ENCODE measurements at regions not wholly inside any gene's neighbourhood (a gene's known extent, or its start where the extent isn't known, plus 50 kb on each side); places are given as distances from the start of the nearest gene placed in this dataset.

- H2AFZ ChIP-seq (ENCODE audit: low read depth, low read length, poor library complexity, severe bottlenecking) = no peak overlapping the region
- no peaks in the 10 kb centered on the region for H3K9me3 ChIP-seq (ENCODE audit: control insufficient read depth in 1 of 2, insufficient read depth in 1 of 2, low read depth in 1 of 2, low read length in 2 of 2)
- no peak overlapping the region for H3K4me3 ChIP-seq (replicated peaks in 1 of 2; ENCODE audit: low read depth in 1 of 2, low read length in 2 of 2)
- POLR2A ChIA-PET = no interaction called here
- no peaks in the 10 kb centered on the region for H3K36me3 ChIP-seq (ENCODE audit: control insufficient read depth in 1 of 2, insufficient read depth in 2 of 2, low read length in 2 of 2)
- no peaks in the 10 kb centered on the region for H3K79me2 ChIP-seq (ENCODE audit: insufficient read depth, low read length)
- CTCF ChIA-PET = no interaction called here
- H3K4me1 ChIP-seq (ENCODE audit: control insufficient read depth in 1 of 2, insufficient read depth in 2 of 2, low read length in 2 of 2) = no peaks in the 10 kb centered on the region
- BruUV-seq (replicated peaks) = no TSS peak
- TF ChIP-seq SP1 (IDR thresholded peaks at IDR 0.05; ENCODE audit: low read depth) (no peak), POLR2A (IDR thresholded peaks at IDR 0.05; ENCODE audit: borderline replicate concordance, extremely low read depth, insufficient read depth, insufficient read length) (no peak), ZFX (IDR thresholded peaks at IDR 0.05) (no peak), CBX3 (IDR thresholded peaks at IDR 0.05; ENCODE audit: low read depth) (no peak), ZBTB33 (IDR thresholded peaks at IDR 0.05; ENCODE audit: extremely low read depth, insufficient replicate concordance, low read length) (no peak), CEBPB (IDR thresholded peaks at IDR 0.05; ENCODE audit: low read depth) (no peak), MAX (IDR thresholded peaks at IDR 0.05) (no peak), SIN3A (IDR thresholded peaks at IDR 0.05; ENCODE audit: low read depth) (no peak), JUND (IDR thresholded peaks at IDR 0.05) (no peak), EZH2phosphoT487 (IDR thresholded peaks at IDR 0.05; ENCODE audit: borderline replicate concordance) (no peak), RAD21 (IDR thresholded peaks at IDR 0.05; ENCODE audit: low read depth) (no peak), FOSL1 (IDR thresholded peaks at IDR 0.05; ENCODE audit: low read depth) (no peak), ZNF274 (IDR thresholded peaks at IDR 0.05; ENCODE audit: low read depth, low read length) (no peak), TCF7L2 (IDR thresholded peaks at IDR 0.05; ENCODE audit: borderline replicate concordance, extremely low read depth, insufficient read depth, insufficient read length) (no peak)
- H3K27ac ChIP-seq (ENCODE audit: low read depth, low read length) = no peak overlapping the region
- intact Hi-C loops (cut with micrococcal nuclease) = no loop called here
- RAD21 ChIA-PET (ENCODE audit: low non-redundant PET in 1 of 2, low total read pairs in 2 of 2, uncharacterized antibody in 2 of 2, unreplicated experiment in 2 of 2) = no interaction called here
- H4K20me1 ChIP-seq (ENCODE audit: insufficient read depth) = no peaks in the 10 kb centered on the region
- H3K4me2 ChIP-seq (ENCODE audit: low read length) = no peak overlapping the region
- ATAC-seq (no peak), DNase-seq (ENCODE audit: low read depth, low spot score) (no peak)
- no peaks in the 10 kb centered on the region for H3K9me2 ChIP-seq (ENCODE audit: insufficient read depth)
- H3K27me3 ChIP-seq (ENCODE audit: insufficient read depth, low read length) = peaks cover 53% of the 10 kb centered on the region
- no peak overlapping the region for H3K9ac ChIP-seq (ENCODE audit: low read length)
Measured at GRCh38 chr9:119951591-119951990, 582.4 kb upstream of the BRINP1 start.

Measured in HCT116 (cell line).